Left ventricle myocardium superior (tissue), 1 donor: ENCODE measurements at regions not wholly inside any gene's neighbourhood (a gene's known extent, or its start where the extent isn't known, plus 50 kb on each side); places are given as distances from the start of the nearest gene placed in this dataset.
"Not testable (repeated sequence)": the region's sequence is repeated elsewhere in the genome, so short reads cannot be mapped to it uniquely, and the experiment has no call there.

Source experiments
- ATAC-seq: fragments of 200-7000 bp; cut with Tn5 transposase; one replicate; pipeline ENCODE4 v1.9.1; 2020; ENCODE audit warnings: mild to moderate bottlenecking, moderate library complexity
- DNase-seq: peaks from one replicate; pipeline ENCODE4 v3.0.0-alpha.2; 2020
- intact Hi-C: fragments of 100-400 bp; cut with micrococcal nuclease; formaldehyde crosslinking; loops from one replicate; pipeline ENCODE4 v1.11.0; 2022
- donor health status: DM: no; HTN: yes; CAD: no; lungs with severe emphysema.

DNA sequence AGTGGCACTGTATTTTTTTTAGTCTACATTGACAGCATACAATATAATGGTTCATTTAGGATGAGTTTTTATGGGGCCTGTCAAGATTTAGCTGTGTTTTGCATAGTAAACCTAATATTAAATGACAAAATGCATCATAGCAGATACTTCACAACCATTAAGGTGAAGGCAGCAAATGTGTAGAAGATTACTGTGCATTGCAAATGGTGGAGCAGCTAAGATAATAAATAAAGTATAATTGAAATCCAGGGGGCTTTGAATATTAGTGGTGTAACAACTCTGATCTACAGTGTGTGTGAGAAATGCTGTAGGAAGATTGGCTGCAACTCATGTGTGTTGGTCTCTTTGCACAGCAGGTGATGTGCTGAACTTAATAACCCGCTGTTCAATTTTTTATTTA is 801.9 kb upstream of the CITED2 start:
- ATAC-seq = no peak
- intact Hi-C loops = no loop called here
- DNase-seq = no peak

DNA sequence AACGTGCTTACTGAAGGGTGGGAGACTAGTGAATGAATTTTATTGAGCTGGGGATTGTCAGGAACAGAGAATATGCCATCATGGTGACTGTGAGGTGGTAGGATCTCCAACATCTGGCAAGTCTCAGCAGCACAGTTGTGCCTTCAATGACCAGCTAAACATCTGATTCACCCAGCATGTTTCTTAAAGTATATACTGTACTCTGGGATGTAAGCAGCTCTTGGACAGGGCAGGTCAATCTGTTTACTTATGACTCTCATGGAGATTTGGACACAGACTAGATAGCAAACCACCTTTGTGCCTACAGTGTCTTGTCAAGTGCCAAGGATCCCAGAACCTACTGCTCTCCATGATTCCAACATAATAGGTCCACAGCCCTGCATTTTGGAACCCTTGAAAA is 801.0 kb upstream of the CITED2 start:
- intact Hi-C loops = no loop called here
- ATAC-seq (no peak), DNase-seq (no peak)

DNA sequence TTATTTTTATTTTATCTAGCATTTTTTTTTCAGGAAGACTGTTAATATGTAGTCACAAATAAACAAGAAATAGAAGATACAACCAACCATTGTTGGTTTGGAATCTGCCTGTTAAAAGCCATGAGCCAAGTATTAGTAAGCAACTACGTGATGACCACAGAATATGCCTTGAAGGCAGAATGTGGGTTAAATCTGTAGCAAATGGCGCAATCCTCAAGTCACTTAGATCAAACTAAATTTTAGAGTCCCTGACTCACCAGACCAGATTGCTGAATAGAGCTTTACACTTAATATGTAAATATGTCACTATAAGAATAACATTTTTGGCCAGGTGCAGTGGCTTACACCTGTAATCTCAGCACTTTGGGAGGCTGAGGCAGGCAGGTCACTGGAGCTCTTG is 800.1 kb upstream of the CITED2 start:
- intact Hi-C loops = no loop called here
- DNase-seq = no peak
- no peak for ATAC-seq

DNA sequence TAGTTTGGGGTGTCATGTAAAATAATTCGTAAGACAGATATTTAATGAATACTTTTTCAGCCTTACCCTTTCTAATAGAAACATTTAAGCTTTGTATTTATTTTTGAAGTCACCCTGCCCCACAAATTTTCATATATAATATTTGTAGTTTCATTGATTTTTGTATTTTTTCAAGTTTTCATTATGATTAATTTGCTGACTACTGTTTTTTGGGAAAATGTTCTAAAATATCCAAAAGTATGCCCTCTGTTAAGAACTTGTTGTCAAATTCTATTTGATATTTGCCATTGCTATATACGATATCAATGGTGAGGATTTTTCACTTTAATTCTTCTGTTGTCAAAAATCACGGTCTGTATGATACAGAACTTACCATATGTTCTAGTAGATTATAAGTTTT is 793.9 kb upstream of the CITED2 start:
- intact Hi-C loops = no loop called here
- no peak for DNase-seq
- ATAC-seq = no peak

DNA sequence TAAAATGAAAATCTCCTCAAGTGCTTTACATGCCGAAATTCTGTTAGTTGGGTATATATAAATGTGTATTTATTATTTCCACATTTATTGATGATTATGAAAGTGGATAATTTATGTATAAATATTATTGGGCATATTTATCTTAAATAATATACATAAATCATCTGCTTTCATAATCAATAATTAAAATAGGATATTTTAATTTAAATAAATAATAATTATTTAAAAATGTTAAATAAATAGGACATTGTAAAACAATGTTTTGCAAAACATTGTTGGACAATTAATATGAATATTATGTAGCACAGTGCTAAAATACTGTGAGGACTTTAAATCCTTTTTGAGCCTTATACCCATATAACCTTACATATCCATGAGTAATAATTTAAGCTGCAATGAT is 786.5 kb upstream of the CITED2 start:
- intact Hi-C loops = no loop called here
- no peak for ATAC-seq
- DNase-seq = no peak

DNA sequence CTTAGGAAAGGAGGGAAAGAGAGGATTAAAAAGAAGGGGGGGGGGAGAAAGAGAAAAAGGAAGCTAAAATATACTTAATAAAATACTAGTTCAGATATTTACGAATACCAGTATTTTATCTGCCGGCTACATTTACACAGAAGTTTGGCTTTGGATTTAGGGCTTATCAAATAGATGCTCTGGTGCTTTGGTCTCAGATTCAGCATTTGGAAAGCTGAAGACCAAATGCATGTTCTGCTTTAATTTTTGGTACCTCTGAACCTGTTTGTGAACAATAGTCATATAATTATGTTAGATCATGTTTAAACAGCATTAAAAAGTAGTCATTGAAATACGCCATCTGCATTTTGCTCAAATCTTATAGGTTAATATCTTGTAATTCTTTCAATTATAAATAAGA is 786.0 kb upstream of the CITED2 start:
- ATAC-seq (no peak), DNase-seq (no peak)
- intact Hi-C loops = no loop called here

DNA sequence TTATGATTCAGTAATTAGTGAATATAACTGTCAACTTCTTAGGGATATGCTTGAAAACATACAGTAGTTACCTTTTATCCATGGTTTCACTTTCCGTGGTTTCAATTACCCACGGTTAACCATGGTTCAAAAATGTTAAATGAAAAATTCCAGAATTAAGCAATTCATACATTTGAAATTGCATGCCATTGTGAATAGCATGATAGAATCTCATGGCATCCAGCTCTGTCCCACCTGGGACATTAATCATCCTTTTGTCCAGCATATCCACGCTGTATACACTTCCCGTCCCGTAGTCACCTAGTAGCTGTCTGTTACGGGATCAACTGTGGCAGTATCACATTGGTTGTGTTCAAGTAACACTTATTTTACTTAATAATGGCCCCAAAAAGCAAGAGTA is 781.7 kb upstream of the CITED2 start:
- intact Hi-C loops = no loop called here
- ATAC-seq (no peak), DNase-seq (no peak)

DNA sequence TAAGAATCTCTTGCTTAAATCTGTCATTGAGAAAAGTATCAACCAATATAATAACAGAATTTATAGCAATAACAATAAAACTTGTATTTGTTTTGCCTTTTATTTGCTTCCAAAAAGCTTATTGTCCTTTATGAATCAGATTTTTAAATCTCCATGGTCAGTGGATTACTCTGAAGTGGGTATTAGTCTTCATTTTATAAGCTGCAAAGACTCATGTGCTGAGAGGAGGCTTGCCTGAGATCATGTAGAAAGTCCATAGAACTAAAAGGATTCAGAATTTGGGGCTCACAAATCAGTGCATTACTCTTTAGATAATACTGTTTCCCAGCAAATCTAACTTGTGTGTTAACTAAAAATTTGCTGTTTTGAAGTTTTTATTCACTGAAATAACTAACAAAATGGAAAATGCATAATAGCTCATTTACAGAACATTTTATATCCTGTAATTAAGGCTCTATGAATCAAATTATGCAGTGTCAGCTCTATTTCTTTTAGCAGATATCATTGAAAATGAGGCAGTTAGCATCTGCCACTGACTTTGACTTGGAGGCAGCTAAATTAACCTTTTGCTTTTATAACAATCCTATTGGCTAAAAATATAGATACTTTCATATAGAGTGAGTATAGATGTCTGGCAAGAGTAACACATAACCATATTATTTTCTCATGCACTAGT is 781.1 kb upstream of the CITED2 start:
- ATAC-seq = no peak
- intact Hi-C loops = no loop called here
- DNase-seq = no peak

DNA sequence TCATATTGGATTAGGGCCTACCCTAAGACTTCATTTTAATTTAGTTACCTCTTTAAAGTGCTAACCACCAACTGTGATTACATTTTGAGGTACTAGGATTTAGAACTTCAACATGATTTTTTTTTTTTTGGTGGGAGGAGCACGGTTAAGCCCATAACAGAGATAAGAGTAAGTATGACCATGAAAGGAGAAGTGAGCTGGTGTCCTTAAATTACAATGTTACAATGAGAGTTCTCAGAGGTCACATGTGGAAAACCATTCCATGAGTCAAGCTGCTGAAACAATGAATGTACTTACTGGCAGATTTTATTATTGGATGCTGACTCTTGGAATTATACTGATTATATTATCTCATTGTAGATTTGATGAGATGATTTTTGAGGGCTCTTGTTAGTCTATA is 779.3 kb upstream of the CITED2 start:
- ATAC-seq = no peak
- intact Hi-C loops = no loop called here
- DNase-seq = no peak

DNA sequence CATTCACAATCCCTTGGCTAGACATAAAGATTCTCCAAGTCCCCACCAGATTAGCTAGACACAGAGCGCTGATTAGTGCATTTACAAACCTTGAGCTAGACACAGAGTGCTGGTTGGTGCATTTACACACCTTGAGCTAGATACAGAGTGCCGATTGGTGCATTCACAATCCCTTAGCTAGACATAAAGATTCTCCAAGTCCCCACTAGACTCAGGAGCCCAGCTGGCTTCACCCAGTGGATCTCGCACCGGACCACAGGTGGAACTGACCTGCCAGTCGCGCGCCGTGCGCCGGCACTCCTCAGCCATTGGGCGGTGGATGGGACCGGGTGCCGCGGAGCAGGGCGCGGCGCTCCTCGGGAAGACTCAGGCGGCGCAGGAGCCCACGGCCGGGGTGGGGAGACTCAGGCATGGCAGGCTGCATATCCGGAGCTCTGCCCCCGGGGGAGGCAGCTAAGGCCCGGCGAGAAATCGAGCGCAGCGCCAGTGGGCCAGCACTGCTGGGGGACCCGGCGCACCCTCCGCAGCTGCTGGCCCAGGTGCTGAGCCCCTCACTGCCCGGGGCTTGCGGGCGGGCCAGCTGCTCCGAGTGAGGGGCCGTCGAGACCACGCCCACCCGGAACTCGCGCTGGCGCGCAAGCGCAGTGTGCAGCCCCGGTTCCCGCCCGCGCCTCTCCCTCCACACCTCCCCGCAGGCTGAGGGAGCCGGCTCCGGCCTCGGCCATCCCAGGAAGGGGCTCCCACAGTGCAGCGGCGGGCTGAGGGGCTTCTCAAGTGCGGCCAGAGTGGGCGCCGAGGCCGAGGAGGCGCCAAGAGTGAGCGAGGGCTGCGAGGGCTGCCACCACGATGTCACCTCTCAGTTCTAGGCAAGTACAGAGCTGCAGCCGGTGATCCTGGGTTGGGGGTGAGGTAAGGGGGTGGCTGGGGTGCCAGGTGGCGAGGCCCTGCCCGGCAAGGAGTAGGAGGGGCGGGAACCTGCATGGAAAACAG is 773.7 kb upstream of the CITED2 start:
- DNase-seq, ATAC-seq, intact Hi-C loops: not testable (repeated sequence)

DNA sequence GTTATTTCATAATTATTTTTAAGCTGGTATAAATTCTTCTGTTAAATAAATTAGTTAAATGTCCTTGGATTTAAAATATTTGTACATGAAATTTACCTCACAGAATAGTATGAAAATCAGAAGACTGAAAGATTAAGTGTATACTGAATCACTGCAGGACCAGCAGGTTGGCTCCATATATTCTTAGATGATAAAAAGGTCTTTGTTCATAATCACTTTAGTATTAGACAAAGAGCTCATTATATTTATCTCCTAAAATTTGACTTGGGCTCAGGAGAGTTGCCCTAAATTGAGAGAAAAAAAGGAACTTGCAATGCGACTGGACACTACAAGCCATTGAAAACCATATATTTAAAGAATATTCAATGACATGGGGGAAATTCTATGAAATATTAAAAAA is 766.4 kb upstream of the CITED2 start:
- intact Hi-C loops = no loop called here
- ATAC-seq (no peak), DNase-seq (no peak)

DNA sequence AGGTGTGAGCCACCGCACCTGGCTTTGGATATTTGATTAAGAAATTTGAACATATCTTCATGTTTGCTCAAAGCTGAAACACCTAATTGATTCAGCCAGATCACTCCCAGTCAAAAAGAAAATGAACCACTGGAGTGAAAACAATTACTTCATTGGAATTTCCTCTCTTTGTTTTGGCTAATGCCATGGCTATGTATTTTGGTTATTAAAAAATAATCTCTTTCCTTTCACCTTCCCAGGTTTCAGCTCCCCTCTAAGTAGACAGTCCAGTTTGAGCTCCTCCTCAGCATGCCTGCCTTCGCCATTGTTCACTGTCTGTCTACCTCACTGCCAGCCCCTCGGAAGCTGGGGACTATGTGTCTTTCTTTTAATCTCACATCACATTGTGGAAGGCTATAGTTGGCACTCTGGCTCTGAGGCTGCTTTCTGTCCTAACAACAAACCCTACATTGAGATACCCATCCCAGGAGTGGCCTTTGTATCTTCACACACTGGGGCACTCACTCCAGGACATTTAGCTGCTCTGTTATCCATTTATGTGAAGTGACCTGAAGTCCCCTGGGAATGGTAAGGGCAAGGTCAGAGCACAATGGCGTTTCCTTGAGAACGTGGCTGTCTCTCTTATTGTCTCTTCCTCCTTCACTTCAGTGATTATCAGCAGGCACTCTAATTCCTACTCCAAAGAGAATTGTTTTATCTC is 764.0 kb upstream of the CITED2 start:
- DNase-seq = no peak
- intact Hi-C loops = no loop called here
- peak; percentile 55 for ATAC-seq

DNA sequence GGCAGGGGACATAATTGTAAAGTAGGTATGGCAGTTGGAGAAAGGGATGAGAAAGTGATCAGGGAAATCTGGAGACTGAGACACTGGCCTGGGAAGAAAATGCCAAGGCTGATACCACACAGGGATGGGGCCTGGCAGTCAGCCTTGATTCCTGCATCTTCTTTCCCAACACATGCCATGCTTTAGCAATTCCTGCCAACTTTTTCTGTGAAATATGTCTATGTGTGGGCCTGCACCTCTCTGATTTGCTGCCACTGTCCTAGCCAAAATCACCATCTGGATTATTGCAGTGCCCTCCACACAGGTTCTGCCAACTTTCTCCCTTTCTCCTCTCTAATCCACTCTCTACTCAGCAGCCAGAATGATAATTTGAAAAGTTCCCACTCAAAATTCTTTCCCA is 759.8 kb upstream of the CITED2 start:
- DNase-seq (no peak), ATAC-seq (no peak)
- intact Hi-C loops = no loop called here

DNA sequence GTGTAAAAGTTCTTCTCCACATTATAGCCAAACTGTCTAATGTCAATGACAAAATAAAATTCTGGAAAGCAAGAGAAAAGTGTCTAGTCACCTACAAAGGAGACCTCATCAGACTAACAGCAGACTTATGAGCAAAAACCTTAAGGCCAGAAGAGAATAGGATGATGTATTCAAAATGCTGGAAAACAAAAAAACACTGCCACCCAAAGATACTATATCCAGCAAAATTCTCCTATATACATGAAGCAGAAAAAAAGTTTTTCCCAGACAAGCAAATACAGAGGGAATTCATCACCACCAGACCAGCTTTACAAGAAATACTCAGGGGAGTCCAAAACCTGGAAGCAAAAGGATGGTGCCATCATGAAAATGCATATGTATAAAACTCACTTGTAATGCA is 755.6 kb upstream of the CITED2 start:
- no peak for ATAC-seq
- no peak for DNase-seq
- intact Hi-C loops = no loop called here

DNA sequence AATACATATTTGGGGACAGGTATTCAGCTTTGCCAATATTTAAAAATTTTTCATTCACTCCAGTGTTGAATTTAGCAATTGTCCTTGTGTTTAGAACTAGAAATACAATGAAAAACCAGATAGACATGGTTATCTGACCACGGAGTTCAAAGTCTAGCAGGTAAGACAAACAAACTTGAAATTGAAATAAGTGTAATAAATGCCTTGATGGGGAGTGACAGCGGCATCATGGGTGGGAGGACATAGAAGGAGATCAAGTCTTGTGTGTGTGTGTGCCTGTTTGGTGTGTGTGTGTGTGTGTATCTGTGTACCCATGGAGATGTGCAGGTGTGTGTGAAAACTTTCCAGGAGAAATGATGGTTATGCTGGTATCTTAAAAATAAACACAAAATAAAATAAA is 750.0 kb upstream of the CITED2 start:
- DNase-seq = no peak
- no peak for ATAC-seq
- intact Hi-C loops = no loop called here

DNA sequence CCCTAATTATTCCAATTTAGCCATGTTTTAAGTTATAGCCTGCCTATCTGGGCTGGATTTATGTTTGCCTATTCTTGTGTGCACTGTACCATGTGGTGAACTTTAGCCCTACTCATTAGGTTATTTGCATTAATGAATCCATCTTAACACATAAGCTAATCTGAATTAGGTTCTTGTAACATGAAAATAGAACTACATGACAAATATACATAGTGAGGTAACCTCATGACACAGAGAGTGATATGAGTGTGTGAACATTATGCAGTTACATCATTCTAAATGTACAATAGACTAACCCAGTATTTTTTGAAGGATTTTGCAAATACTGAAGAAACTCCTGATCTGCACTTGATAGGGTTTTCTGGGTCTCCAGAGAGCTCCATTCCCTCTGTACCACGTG is 733.7 kb upstream of the CITED2 start:
- ATAC-seq (no peak), DNase-seq (no peak)
- intact Hi-C loops = no loop called here

DNA sequence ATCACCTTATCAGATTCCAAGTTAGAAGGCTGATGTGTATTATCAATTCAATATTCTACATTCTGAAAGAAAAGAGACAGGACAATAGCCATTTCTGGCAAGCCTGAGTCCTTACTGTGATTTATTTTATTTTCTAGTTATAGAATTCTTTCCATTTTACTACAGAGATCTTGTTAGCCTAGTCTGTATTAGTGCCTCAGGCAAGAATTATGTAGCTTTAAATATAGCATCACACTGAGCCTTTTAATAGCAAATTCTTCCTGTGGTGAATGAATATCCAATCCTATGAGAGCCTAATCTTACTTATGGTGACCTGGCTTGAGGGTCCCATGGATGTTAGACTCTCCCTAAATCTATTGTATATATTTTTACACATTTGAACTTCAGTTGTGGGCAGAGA is 732.8 kb upstream of the CITED2 start:
- ATAC-seq (no peak), DNase-seq (no peak)
- intact Hi-C loops = no loop called here

DNA sequence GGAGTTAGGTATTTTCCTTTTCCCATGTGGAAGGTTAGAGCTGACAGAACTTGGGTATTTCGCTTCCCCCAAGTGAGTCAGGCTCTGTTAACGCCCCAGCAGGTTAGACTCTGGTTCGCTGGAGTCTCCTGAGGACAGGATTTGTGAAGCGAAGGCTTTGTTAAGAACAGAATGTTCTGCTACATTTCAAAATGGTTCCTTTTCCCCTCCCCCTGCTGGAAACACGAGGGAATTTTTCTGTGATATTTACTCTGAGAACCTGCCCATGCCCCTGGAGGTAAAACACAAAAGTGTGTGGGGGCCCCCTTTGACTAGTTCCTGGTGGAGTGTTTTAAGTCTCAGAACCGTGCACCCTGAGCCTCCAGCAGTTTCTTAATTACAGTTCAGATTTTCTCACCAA is 731.4 kb upstream of the CITED2 start:
- peak; percentile 31 for ATAC-seq

DNA sequence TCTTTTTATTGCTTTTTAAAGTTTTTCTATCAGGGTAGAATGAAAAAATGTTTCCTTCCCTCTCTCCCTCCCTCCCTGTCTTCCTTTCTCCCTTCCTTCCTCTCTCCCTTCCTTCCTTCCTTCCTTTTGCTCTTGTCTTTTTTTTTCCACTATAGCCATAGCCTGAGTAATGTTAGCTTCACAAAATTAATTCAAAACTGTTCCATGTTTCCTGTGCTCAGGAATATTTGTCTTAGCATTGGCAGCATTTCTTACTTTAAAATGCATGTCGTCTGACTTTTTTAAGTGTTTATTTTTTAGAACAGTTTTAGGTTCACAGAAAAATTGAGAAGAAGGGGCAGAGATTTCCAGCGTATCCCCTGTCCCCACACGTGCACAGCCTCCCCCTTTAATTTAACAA is 730.8 kb upstream of the CITED2 start:
- no peak for ATAC-seq
- intact Hi-C loops = no loop called here
- no peak for DNase-seq

More for the DNA sequence above, 731.4 kb upstream of the CITED2 start:
- no peak for DNase-seq
- intact Hi-C loops = no loop called here

DNA sequence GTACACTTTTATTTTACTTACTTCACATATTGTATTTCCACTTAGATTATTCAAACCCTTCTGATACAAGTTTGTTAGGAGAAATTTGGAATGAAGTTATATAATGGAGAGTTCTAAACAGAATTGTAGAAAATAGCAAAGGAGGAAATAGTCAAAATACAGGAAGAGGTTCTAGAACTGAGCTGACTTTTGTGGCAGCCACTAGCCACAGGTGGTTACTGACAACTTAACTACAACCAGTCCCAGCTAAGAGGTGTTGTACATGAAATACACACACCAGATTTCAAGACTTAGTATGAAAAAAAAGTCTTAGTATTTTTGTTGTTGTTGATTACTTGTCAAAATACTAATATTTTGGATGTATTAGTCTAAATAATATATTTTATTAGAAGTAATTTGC is 727.4 kb upstream of the CITED2 start:
- no peak for DNase-seq
- ATAC-seq = no peak
- intact Hi-C loops = no loop called here
